ENCODE measurements at regions not wholly inside any gene's neighbourhood (a gene's known extent, or its start where the extent isn't known, plus 50 kb on each side); places are given as distances from the start of the nearest gene placed in this dataset.

DNA sequence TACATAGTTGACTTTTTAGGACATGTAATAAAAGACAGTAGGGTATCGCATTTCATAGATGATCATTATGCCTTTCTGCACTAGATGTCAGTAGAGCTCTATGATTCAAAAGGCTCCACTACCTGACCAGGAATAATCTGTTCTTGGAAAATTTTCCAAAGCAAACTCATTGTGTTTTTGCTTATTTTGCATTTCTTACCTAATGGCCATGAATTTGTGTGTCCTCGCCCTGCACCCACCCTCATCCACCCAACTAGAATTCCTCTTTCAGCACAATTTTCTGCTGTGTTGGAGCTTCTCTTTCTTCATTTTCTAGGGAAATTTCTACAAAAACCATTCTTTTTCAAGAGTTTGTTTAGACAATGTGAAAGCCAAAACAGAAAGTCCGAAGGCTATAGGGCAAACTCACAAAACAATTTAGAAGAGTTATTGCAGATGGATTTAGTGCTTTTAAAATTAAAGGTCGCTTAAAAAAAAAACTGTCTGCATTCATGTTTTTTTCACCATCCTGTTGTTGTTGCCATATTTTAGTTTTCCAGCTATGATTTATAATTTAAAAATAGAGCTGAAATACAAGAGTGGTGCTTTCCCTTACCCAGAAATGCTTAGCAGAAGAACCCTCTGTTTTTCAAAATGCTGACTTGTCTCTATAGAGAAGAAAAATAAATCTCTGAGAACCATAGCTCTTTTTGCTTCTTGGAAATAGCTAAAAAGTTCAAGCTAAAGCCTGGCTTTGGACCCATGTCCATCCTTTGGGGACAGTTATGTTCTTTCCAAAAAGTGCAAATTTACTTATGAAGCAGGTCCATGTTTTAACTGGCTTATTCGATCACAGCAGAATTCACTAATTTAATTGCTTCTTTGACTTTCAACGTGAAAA is 183.7 kb downstream of the SPATA18 start:
- Mint-ChIP-seq H3K27me3 (ENCODE audit: low read depth) (peaks cover 12% of the 10 kb centered on the region), H3K9me3 (peaks cover 2% of the 10 kb centered on the region), H3K36me3 (ENCODE audit: low read depth) (no peaks in the 10 kb centered on the region), H3K4me3 (no peak overlapping the region), H3K4me1 (no peaks in the 10 kb centered on the region), H3K27ac (ENCODE audit: unreplicated experiment) (no peak overlapping the region)
- TF ChIP-seq, protein P1, sequence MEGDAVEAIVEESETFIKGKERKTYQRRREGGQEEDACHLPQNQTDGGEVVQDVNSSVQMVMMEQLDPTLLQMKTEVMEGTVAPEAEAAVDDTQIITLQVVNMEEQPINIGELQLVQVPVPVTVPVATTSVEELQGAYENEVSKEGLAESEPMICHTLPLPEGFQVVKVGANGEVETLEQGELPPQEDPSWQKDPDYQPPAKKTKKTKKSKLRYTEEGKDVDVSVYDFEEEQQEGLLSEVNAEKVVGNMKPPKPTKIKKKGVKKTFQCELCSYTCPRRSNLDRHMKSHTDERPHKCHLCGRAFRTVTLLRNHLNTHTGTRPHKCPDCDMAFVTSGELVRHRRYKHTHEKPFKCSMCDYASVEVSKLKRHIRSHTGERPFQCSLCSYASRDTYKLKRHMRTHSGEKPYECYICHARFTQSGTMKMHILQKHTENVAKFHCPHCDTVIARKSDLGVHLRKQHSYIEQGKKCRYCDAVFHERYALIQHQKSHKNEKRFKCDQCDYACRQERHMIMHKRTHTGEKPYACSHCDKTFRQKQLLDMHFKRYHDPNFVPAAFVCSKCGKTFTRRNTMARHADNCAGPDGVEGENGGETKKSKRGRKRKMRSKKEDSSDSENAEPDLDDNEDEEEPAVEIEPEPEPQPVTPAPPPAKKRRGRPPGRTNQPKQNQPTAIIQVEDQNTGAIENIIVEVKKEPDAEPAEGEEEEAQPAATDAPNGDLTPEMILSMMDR (conservative IDR thresholded peaks at IDR 0.05): peak; percentile 76
- DNase-seq (ENCODE audit: low read depth, low spot score): no peak

DNA sequence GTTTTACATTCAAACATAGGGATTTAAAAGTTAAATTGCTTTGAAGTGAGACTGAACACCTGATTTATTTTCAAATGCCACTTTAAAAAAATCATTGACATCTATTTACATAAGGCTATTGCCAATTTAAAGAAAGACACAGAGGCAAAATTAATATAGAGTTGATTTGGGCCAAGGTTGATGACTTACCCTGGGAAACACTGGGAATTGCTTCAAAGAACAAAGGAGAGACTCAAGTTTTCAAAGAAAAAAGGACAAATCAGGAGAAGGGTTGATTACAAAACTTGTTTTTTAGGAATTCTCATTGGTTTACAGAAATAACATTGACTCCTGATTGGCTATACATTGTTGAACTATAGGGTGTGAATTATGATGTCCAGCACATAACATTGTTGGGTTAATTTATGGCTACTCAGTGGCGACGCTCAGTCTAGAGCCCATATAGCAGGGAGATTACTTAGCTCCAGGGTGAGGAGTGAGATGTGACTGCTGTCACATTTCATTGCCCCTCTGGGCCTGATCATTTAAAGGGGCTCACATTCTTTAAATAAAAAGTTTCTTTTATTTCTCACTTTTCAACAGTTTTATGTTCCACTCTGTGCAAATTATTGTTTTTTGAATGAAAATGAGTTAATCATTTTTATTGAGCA is 184.6 kb downstream of the SPATA18 start:
- Mint-ChIP-seq H3K27ac (ENCODE audit: unreplicated experiment) (no peak overlapping the region), H3K36me3 (ENCODE audit: low read depth) (no peaks in the 10 kb centered on the region), H3K9me3 (peaks cover 2% of the 10 kb centered on the region), H3K27me3 (ENCODE audit: low read depth) (peaks cover 12% of the 10 kb centered on the region), H3K4me3 (no peak overlapping the region), H3K4me1 (no peaks in the 10 kb centered on the region)
- DNase-seq (ENCODE audit: low read depth, low spot score): no peak
- TF ChIP-seq, protein P1 (conservative IDR thresholded peaks at IDR 0.05): no peak

DNA sequence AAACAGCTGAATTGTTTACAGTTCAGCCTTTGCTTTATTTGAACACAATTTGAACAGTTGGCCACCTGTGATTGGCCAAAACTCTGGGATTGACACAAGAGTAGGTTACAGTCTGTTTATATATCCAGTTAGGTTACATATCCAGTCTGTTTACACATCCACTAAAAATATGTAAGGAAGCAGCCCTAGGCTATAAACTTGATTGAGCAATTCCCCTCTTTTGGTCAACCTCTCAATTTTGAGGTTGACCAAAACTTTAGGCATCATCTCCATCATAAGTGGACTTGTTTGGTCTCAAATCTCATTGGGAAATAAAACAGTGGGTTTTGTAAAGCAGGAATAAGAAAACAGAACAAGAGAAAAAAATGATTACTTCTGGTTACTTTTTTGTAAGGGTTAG is 190.8 kb downstream of the SPATA18 start:
- H3K4me1 Mint-ChIP-seq: no peaks in the 10 kb centered on the region
- H3K4me3 Mint-ChIP-seq: no peak overlapping the region
- H3K36me3 Mint-ChIP-seq (ENCODE audit: low read depth): no peaks in the 10 kb centered on the region
- TF ChIP-seq, protein P1 (conservative IDR thresholded peaks at IDR 0.05): no peak
- no peak for DNase-seq (ENCODE audit: low read depth, low spot score)
- no peaks in the 10 kb centered on the region for H3K27me3 Mint-ChIP-seq (ENCODE audit: low read depth)
- H3K27ac Mint-ChIP-seq (ENCODE audit: unreplicated experiment): no peak overlapping the region
- H3K9me3 Mint-ChIP-seq: no peaks in the 10 kb centered on the region

DNA sequence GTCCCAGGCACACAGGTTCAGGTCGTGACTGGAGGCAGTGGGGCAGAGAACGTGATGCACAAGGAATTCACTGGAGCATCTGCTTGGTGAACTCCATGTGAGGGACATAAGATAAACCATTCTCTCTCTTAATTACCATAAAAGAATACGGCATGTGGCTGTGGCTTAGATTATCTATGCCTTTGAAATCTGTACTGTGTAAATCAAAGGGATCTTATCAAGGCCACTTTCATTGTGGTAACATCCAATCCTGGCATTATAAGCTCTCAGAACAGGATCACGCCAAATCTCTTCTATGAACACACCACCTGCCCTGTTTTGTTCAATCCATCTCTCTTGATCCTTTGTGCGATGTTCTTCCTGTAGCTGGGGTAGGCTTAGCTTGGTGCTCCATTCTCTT is 192.3 kb downstream of the SPATA18 start:
- no peak for DNase-seq (ENCODE audit: low read depth, low spot score)
- H3K27ac Mint-ChIP-seq (ENCODE audit: unreplicated experiment): no peak overlapping the region
- TF ChIP-seq, protein P1 (conservative IDR thresholded peaks at IDR 0.05): no peak
- H3K27me3 Mint-ChIP-seq (ENCODE audit: low read depth): peaks cover 4% of the 10 kb centered on the region
- H3K4me3 Mint-ChIP-seq: no peak overlapping the region
- no peaks in the 10 kb centered on the region for H3K9me3 Mint-ChIP-seq
- H3K36me3 Mint-ChIP-seq (ENCODE audit: low read depth): no peaks in the 10 kb centered on the region
- H3K4me1 Mint-ChIP-seq: peaks cover 4% of the 10 kb centered on the region

DNA sequence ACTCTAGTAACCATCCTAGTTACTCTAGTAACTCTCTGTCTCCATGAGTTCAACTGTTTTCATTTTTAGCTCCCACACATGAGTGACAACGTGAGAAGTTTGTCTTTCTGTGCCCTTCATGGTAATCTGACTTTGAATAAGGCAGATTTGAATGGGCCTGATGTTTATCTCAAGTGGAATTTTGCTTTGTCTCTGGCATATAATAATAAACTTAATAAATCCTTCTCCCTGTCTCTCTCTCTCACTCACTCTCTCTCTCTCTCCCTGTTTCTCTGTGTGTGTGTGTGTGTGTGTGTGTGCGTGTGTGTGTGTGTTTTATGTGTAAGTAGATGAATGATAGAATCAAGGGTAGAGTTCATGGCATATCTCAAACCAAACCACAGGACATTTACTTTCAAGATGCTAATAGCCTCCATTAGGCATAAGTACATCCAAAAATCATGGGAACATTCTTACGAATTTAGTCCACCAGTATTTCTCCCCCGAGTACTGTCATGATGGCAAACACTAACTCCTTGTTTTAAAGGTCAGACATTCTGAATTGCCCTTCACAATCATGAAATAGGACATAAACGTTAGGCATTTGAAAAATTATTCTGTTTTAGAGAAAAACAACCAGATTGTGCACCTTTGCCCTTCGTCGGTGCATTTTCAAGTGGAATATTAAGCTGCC is 193.1 kb downstream of the SPATA18 start:
- Mint-ChIP-seq H3K36me3 (ENCODE audit: low read depth) (no peaks in the 10 kb centered on the region), H3K4me1 (peaks cover 4% of the 10 kb centered on the region), H3K9me3 (no peaks in the 10 kb centered on the region)

More for the DNA sequence above, 193.1 kb downstream of the SPATA18 start:
- no peak overlapping the region for H3K27ac Mint-ChIP-seq (ENCODE audit: unreplicated experiment)
- H3K27me3 Mint-ChIP-seq (ENCODE audit: low read depth): peaks cover 4% of the 10 kb centered on the region
- DNase-seq (ENCODE audit: low read depth, low spot score): no peak
- TF ChIP-seq, protein P1 (conservative IDR thresholded peaks at IDR 0.05): no peak
- H3K4me3 Mint-ChIP-seq: no peak overlapping the region
